Tibial nerve (tissue), 4 donors: ENCODE measurements at regions not wholly inside any gene's neighbourhood (a gene's known extent, or its start where the extent isn't known, plus 50 kb on each side); places are given as distances from the start of the nearest gene placed in this dataset.

Experiments used
- DNase-seq, 2 donors: peaks; one replicate each; pipeline ENCODE4 v3.0.0-alpha.2; 2019; ENCODE audit warnings: low spot score in 2 of 2
- H3K27ac ChIP-seq, 4 donors: fragments of 200-600 bp; sonication (generic) in 3 of 4; one replicate each; pipeline ENCODE4 v1.5.1; 2017 to 2019; ENCODE audit warnings: mild to moderate bottlenecking in 1 of 4
- H3K27me3 ChIP-seq, 2 donors: fragments of 200-600 bp; sonication (generic) in 1 of 2; one replicate each; pipeline versions ENCODE4 v1.5.1 to v1.6.0; 2017 to 2019
- H3K36me3 ChIP-seq, 3 donors: fragments of 200-600 bp; sonication (generic); one replicate each; pipeline ENCODE4 v1.5.1; 2018 to 2019
- H3K4me1 ChIP-seq, 4 donors: fragments of 200-600 bp; sonication (generic) in 3 of 4; one replicate each; pipeline ENCODE4 v1.5.1; 2017 to 2019
- H3K4me3 ChIP-seq, 4 donors: fragments of 200-600 bp; sonication (generic) in 3 of 4; one replicate each; pipeline ENCODE4 v1.5.1; 2017 to 2019; ENCODE audit warnings: mild to moderate bottlenecking in 1 of 4, moderate library complexity in 1 of 4
- H3K9me3 ChIP-seq, 4 donors: fragments of 200-600 bp; sonication (generic) in 3 of 4; one replicate each; pipeline ENCODE4 v1.5.1; 2017 to 2019
- EP300 ChIP-seq, 2 donors: sonication (generic); formaldehyde crosslinking; IDR thresholded peaks; one replicate each; pipeline ENCODE4 v1.6.1; 2017; ENCODE audit warnings: antibody characterized with exemption in 2 of 2, mild to moderate bottlenecking in 1 of 2
- POLR2A ChIP-seq, 2 donors: fragments of 450-650 bp; IDR thresholded peaks; one replicate each; pipeline ENCODE4 v1.6.1; 2017; ENCODE audit warnings: antibody characterized with exemption in 2 of 2, mild to moderate bottlenecking in 2 of 2, moderate library complexity in 2 of 2
- WGBS, 2 donors: methylation state at CpG; one replicate each; pipeline ENCODE4 v1.1.5; 2018; 5-methylcytosine and 5-hydroxymethylcytosine counted together
- TF ChIP-seq, protein P1 (sequence below), 5 experiments: fragments of 200-600 bp in 3 of 5; fragments of 450-650 bp in 2 of 5; sonication (generic) in 3 of 5; IDR thresholded peaks; one replicate each; pipeline ENCODE4 v1.5.1; 2016 to 2019; ENCODE audit warnings: antibody characterized with exemption in 5 of 5, mild to moderate bottlenecking in 3 of 5, moderate library complexity in 2 of 5

- no peaks in the 10 kb centered on the region for H3K36me3 ChIP-seq
- no peak overlapping the region for H3K27ac ChIP-seq
- no peaks in the 10 kb centered on the region for H3K4me1 ChIP-seq
- no peak for DNase-seq
- H3K9me3 ChIP-seq: peaks cover 0 to 11% (median 0%) of the 10 kb centered on the region in 4 donors
- TF ChIP-seq, protein P1, sequence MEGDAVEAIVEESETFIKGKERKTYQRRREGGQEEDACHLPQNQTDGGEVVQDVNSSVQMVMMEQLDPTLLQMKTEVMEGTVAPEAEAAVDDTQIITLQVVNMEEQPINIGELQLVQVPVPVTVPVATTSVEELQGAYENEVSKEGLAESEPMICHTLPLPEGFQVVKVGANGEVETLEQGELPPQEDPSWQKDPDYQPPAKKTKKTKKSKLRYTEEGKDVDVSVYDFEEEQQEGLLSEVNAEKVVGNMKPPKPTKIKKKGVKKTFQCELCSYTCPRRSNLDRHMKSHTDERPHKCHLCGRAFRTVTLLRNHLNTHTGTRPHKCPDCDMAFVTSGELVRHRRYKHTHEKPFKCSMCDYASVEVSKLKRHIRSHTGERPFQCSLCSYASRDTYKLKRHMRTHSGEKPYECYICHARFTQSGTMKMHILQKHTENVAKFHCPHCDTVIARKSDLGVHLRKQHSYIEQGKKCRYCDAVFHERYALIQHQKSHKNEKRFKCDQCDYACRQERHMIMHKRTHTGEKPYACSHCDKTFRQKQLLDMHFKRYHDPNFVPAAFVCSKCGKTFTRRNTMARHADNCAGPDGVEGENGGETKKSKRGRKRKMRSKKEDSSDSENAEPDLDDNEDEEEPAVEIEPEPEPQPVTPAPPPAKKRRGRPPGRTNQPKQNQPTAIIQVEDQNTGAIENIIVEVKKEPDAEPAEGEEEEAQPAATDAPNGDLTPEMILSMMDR (IDR thresholded peaks at IDR 0.05): no peak
- no peak overlapping the region for H3K4me3 ChIP-seq
- WGBS, 2 donors: 100% methylated on average over 1 of the region's 1 CpG
- H3K27me3 ChIP-seq: no peaks in the 10 kb centered on the region
Measured at GRCh38 chr9:88920645-88921044, 70.6 kb upstream of the S1PR3 start.

- WGBS, 2 donors: 79% methylated on average over 10 of the region's 10 CpGs
- peaks cover 0 to 11% (median 0%) of the 10 kb centered on the region in 4 donors for H3K9me3 ChIP-seq
- no peak overlapping the region for H3K4me3 ChIP-seq
- no peak for TF ChIP-seq POLR2A (IDR thresholded peaks at IDR 0.05)
- TF ChIP-seq, protein P1 (IDR thresholded peaks at IDR 0.05): no peak
- no peak for TF ChIP-seq EP300 (IDR thresholded peaks at IDR 0.05)
- no peaks in the 10 kb centered on the region for H3K4me1 ChIP-seq
- no peaks in the 10 kb centered on the region for H3K36me3 ChIP-seq
- DNase-seq: no peak
- no peak overlapping the region for H3K27ac ChIP-seq
- H3K27me3 ChIP-seq: no peaks in the 10 kb centered on the region
Measured at GRCh38 chr9:88922091-88922490, 69.2 kb upstream of the S1PR3 start.

DNA sequence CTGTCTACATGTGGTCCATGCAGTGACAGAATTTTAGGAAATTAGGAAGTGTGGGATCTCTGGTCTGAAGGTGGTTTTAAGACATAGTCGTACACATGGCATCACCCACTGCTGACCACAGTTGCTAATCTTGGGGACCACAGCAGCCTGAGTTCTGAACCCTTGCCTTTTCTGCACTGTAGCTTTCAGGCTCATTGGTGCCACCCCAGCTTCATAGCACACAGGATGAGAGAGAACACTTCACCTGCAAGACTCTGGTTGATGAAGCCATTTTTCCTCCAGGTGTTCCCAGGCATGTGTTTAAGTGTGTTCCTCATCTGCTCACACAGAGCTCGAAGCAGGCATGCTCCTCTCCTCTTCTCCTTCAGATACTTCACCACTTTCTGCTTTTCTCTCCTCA lies 68.2 kb upstream of the S1PR3 start:
- TF ChIP-seq EP300 (IDR thresholded peaks at IDR 0.05) (no peak), POLR2A (IDR thresholded peaks at IDR 0.05) (no peak)
- TF ChIP-seq, protein P1 (IDR thresholded peaks at IDR 0.05): no peak
- DNase-seq: no peak
- no peak overlapping the region for H3K27ac ChIP-seq
- H3K4me1 ChIP-seq: no peaks in the 10 kb centered on the region
- no peaks in the 10 kb centered on the region for H3K36me3 ChIP-seq
- peaks cover 0 to 11% (median 0%) of the 10 kb centered on the region in 4 donors for H3K9me3 ChIP-seq
- H3K27me3 ChIP-seq: no peaks in the 10 kb centered on the region
- 87 to 97% methylated on average over 2 of the region's 2 CpGs for WGBS, 2 donors
- no peak overlapping the region for H3K4me3 ChIP-seq

- no peak for DNase-seq
- 78 to 80% methylated on average over 13 to 14 of the region's 14 CpGs for WGBS, 2 donors
- TF ChIP-seq EP300 (IDR thresholded peaks at IDR 0.05) (no peak), POLR2A (IDR thresholded peaks at IDR 0.05) (no peak)
- TF ChIP-seq, protein P1 (IDR thresholded peaks at IDR 0.05): no peak
Measured at GRCh38 chr9:88923653-88924288, 67.5 kb upstream of the S1PR3 start.

GRCh38 chr9:88925481-88925880 lies 65.8 kb upstream of the S1PR3 start:
- Histone ChIP-seq H3K27me3 (no peaks in the 10 kb centered on the region), H3K4me3 (no peak overlapping the region), H3K27ac (no peak overlapping the region), H3K9me3 (no peaks in the 10 kb centered on the region), H3K4me1 (no peaks in the 10 kb centered on the region), H3K36me3 (no peaks in the 10 kb centered on the region)
- DNase-seq: no peak
- no peak for TF ChIP-seq POLR2A (IDR thresholded peaks at IDR 0.05)
- TF ChIP-seq EP300 (IDR thresholded peaks at IDR 0.05): no peak
- TF ChIP-seq, protein P1 (IDR thresholded peaks at IDR 0.05): no peak
- 82 to 92% methylated on average over 5 of the region's 5 CpGs for WGBS, 2 donors

More at GRCh38 chr9:88923653-88924288, 67.5 kb upstream of the S1PR3 start:
- Histone ChIP-seq H3K36me3 (no peaks in the 10 kb centered on the region), H3K27ac (no peak overlapping the region), H3K4me1 (no peaks in the 10 kb centered on the region), H3K4me3 (no peak overlapping the region), H3K9me3 (peaks cover 0 to 6% (median 0%) of the 10 kb centered on the region in 4 donors), H3K27me3 (no peaks in the 10 kb centered on the region)
